T-helper 1 cell treated with Interleukin-12 subunit alpha and Interleukin-12 subunit beta and Interleukin-4 antibody, amounts not matched to agents 30 ng/mL and 1 ng/mL, for 36 hours (primary cell): ENCODE measurements at regions not wholly inside any gene's neighbourhood (a gene's known extent, or its start where the extent isn't known, plus 50 kb on each side); places are given as distances from the start of the nearest gene placed in this dataset.
"Not testable (repeated sequence)": the region's sequence is repeated elsewhere in the genome, so short reads cannot be mapped to it uniquely, and the experiment has no call there.

Experiments used
- intact Hi-C: fragments of 100-400 bp; cut with micrococcal nuclease; formaldehyde crosslinking; loops from one replicate; pipeline ENCODE4 v1.15.1; 2024

DNA sequence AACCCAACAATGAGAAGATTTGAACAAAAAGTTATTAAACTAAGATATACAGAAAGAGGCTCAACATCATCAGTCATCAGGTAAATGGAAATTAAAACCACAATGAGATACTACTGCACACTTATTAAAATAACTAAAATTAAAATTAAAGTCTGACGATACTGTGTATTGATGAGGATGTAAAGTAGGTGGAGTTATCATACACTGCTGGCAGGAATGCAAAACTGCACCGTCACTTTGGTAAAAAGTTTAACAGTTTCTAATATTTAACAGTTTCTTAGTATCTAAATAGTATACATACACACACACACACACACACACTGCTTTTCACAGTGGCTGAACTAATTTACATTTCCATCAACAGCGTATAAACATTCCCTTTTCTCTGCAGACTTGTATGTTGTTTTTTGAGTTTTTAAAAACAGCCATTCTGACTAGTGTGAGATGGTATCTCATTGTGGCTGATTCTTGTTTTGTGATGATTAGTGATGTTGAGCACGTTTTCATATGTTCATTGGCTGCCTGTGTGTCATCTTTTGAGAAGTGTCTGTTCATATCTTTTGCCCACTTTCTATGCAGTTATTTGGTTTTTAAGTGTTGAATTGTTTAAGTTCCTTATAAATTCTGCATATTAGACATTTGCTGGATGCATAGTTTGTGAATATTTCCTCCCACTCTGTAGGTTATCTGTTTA is 726.9 kb upstream of the CHAC2 start:
- intact Hi-C loops = no loop called here

DNA sequence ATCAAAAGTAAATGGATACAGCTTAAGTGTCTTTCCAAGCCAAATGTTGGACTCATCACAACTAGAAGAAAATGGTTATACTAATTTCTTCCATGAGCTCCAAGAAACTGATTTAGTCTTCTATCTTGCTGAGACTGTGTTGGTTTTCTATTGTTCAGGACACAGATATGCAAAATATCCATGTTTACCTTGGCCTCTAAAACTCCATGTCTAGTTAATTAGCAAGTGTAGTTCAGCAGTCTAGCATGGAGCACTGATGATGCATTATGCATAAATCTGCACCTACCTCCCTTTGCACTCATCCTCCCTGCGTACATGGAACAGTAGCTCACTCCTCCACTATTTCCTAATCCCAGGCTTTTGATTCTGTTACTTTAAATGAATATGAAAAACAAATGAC is 731.4 kb upstream of the CHAC2 start:
- intact Hi-C loops = no loop called here

- intact Hi-C loops = no loop called here
Observed at GRCh38 chr2:53035153-53035552, 732.5 kb upstream of the CHAC2 start.

GRCh38 chr2:53033411-53033810 is 734.2 kb upstream of the CHAC2 start:
- intact Hi-C loops = no loop called here

DNA sequence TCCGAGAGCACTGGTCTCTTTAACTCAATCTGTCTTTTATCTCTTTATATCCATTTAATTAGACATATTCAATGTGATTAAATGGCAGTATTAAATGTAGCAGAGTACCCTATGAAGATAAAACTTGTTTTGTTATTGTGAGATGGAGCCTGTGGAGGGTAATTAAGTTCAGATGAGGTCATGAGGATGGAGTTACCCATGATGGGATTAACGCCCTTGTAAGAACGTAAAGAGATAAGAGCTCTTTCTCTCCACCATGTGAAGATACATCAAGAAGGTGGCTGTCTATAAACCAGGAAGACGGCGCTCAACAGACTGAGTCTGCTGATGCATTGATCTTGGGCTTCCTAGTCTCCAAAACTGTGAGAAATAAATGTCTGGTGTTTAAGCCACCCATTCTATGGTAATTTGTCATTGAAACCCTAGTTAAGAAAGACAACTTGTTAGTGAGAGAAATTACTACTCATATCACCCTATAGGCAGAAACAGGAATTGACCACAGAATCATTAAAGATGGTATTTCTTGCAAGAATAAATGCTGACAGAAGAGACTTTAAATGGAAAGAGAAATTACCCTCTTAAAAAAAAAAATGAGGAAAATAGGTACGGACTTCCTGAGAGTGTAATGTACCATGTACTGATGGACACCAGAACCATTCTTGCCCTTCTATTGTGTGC is 738.7 kb upstream of the CHAC2 start:
- intact Hi-C loops = no loop called here

GRCh38 chr2:53028225-53028624 is 739.4 kb upstream of the CHAC2 start:
- intact Hi-C loops = no loop called here

DNA sequence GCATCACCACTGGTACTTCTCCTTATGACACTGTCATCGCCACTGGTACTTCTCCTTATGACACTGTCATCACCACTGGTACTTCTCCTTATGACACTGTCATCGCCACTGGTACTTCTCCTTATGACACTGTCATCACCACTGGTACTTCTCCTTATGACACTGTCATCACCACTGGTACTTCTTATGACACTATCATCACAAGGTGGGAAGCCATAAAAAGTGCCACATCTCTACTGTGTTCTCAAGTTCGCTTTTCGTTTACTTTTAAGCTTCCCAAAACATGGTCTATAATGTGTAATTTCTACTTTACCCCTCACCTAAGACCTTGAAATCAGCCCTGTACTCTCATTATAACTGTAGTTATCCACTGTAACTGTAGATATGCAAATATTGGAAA is 745.4 kb upstream of the CHAC2 start:
- intact Hi-C loops = not testable (repeated sequence)

DNA sequence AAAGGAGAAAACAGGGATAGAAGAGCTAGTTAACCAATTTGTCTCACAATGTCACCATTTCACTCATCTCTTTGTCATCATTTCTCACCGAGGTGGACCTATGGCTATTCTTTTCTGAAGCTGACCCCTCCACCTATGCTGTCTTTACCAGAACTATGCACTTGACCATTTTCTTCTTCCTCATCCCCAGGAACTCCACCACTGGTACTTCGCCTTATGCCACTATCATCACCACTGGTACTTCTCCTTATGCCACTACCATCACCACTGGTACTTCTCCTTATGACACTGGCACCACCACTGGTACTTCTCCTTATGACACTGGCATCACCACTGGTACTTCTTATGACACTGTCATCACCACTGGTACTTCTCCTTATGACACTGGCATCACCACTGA is 745.8 kb upstream of the CHAC2 start:
- intact Hi-C loops = no loop called here

DNA sequence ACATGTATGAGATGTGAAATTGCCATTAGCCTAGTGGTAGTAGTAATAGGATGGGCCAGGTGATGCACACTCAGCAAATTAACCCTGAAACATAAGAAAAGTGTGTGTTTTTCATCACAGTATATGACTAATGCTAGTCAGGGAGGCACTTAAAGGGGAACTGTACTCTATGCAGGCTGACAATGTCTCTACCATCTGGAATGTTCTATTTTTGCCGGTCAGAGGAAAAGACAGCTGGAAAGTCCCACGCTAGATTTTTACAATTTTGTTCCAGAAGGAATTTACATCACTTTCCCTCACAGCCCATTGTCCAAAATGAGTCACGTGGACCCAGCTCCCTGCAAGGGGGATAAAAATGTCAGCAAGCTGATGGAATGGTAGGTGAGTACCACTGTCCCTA is 746.3 kb upstream of the CHAC2 start:
- intact Hi-C loops = no loop called here

- intact Hi-C loops = no loop called here
Observed at GRCh38 chr2:53018825-53019425, 748.7 kb upstream of the CHAC2 start.

GRCh38 chr2:53006980-53007379 is 760.6 kb upstream of the CHAC2 start:
- intact Hi-C loops = no loop called here

DNA sequence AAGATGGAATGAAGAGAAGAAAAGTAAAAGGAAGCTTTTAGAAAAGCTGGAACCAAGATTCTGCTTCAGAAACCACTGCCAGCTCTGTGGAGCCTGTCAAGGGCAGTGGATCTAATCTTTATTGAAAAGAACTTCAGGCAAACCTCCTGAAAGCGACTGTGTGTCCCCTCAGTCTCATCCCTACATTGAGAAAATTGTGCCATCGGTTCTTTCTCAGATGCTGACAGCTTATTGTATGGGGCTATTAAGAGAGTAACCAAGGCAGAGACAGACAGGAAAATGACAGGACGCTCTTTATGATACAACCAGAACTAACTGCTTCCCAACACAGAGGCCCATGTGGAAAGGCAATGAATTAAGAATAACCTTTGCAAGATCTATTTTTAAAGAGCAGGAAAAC is 763.2 kb upstream of the CHAC2 start:
- intact Hi-C loops = no loop called here

GRCh38 chr2:52995424-52995823 is 772.2 kb upstream of the CHAC2 start:
- intact Hi-C loops = no loop called here

DNA sequence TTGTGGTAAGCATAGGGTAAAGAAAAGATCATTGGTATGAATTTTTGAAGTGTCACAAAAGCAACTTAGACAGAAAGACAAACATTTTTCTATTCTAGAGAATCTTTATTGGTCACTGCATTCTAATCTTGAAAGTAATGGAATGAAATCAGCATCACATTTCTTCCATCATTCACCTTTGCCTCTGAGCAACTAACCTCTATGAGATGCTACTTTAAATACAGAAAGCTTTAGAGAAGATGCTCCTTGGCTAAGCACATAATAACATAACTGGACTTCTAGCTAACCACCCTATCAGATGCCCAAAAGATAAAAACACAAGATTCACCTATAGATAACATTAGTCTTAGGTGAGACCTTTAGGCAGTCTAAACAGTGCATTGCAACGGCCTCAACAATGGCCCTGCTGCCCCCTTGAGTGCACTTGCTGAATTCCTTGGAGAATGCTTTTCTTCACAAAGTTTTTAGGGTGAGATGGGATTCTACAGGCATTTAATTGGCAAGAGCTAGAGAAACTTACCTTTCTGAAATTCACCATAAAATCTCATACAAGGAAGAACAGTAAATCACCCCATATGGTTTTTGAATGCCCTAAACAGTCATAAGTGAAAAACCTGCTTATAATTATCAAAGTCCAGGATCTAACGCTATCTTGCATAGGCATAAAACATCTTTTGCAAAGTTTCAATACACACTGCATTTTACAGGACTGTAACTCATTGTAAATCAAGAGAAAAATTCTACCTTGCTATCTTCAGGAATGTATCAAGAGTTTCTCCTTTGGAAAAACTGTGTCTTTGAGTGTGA is 791.3 kb upstream of the CHAC2 start:
- intact Hi-C loops = no loop called here

DNA sequence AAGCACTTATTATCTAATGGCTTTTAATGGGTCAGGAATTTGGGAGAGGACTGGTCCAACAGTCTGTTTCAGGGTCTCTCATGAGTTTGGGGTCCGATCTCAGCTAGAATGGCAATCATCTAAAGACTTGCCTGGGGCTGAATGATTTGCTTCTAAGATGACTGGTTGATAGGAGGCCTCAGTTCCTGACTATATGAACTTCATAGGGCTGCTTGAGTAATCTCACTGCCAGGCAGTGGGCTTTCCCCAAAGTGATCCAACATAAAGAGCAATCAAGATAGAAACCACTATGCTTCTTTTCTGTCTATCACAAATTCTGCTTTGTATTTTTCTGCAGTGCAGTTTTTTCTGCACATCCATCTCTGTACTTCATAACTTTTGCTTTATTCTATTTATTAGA is 793.5 kb upstream of the CHAC2 start:
- intact Hi-C loops = no loop called here

- intact Hi-C loops = no loop called here
Observed at GRCh38 chr2:52970642-52971041, 797.0 kb upstream of the CHAC2 start.

- intact Hi-C loops = no loop called here
Observed at GRCh38 chr2:52968043-52968442, 799.6 kb upstream of the CHAC2 start.

GRCh38 chr2:52964916-52965530 is 802.6 kb upstream of the CHAC2 start:
- intact Hi-C loops = no loop called here

DNA sequence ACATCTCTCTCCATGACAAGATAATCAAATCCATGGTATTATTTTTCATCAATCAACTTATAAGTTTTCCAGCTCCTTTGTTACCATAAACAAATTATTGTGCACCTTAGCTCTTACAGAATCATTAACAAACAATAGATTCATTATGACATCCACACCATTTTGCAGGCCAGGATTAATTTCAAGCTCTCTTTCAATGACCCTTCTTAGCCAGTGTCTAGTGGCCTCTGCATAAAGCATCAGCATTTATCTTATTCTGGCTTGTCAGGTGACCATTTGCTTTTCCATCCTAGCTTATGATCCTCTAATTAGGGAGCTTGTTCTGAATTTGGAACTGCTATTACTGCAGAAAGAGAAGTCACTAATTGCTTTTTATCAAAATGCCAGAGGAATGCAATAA is 806.2 kb upstream of the CHAC2 start:
- intact Hi-C loops = no loop called here

GRCh38 chr2:52960881-52961280 is 806.7 kb upstream of the CHAC2 start:
- intact Hi-C loops = no loop called here

GRCh38 chr2:52959801-52960200 is 807.8 kb upstream of the CHAC2 start:
- intact Hi-C loops = no loop called here

DNA sequence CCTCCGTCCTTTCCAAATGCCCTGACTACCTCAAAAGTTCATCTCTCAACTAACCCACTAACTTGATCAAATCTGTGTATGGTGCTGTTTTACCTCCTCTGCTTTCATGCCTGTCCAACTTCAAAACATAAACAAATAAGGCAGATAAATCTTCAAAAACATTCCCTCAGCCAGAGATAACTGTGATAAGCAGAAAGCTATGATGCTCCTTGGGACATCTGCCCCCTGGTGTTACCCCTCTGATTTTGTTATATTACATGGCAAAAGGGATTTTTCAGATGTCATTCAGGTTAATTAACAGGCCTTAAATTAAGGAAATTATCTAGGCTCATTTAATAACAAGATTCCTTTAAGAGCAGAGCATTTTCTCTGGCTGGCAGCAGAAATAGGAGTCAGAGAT is 810.8 kb upstream of the CHAC2 start:
- intact Hi-C loops = no loop called here
